ENCODE measurements at regions not wholly inside any gene's neighbourhood (a gene's known extent, or its start where the extent isn't known, plus 50 kb on each side); places are given as distances from the start of the nearest gene placed in this dataset.
A peak's percentile ranks its signal among the peaks of the same experiment; 100 is the strongest.
"Not testable (repeated sequence)": the region's sequence is repeated elsewhere in the genome, so short reads cannot be mapped to it uniquely, and the experiment has no call there.

- Mint-ChIP-seq H3K27me3 (ENCODE audit: low read depth) (no peaks in the 10 kb centered on the region), H3K27ac (ENCODE audit: unreplicated experiment) (no peak overlapping the region), H3K4me3 (no peak overlapping the region), H3K4me1 (peaks cover 54% of the 10 kb centered on the region), H3K9me3 (no peaks in the 10 kb centered on the region), H3K36me3 (ENCODE audit: low read depth) (no peaks in the 10 kb centered on the region)
- no peak for DNase-seq (ENCODE audit: low read depth, low spot score)
- TF ChIP-seq CTCF (conservative IDR thresholded peaks at IDR 0.05) = no peak
Measured at GRCh38 chr14:101627915-101628262, 66.6 kb downstream of the DIO3 start.

- Mint-ChIP-seq H3K9me3 (no peaks in the 10 kb centered on the region), H3K27me3 (ENCODE audit: low read depth) (no peaks in the 10 kb centered on the region), H3K27ac (ENCODE audit: unreplicated experiment) (no peak overlapping the region), H3K4me3 (no peak overlapping the region), H3K4me1 (peaks cover 51% of the 10 kb centered on the region), H3K36me3 (ENCODE audit: low read depth) (no peaks in the 10 kb centered on the region)
- peak; percentile 99 for TF ChIP-seq CTCF (conservative IDR thresholded peaks at IDR 0.05)
- peak; percentile 79 for DNase-seq (ENCODE audit: low read depth, low spot score)
Measured at GRCh38 chr14:101628471-101628966, 67.2 kb downstream of the DIO3 start.

GRCh38 chr14:101628975-101629374, 67.7 kb downstream of the DIO3 start:
- H3K27ac Mint-ChIP-seq (ENCODE audit: unreplicated experiment) = no peak overlapping the region
- H3K27me3 Mint-ChIP-seq (ENCODE audit: low read depth) = no peaks in the 10 kb centered on the region
- H3K4me1 Mint-ChIP-seq = peaks cover 49% of the 10 kb centered on the region
- no peak for DNase-seq (ENCODE audit: low read depth, low spot score)
- no peaks in the 10 kb centered on the region for H3K9me3 Mint-ChIP-seq
- TF ChIP-seq CTCF (conservative IDR thresholded peaks at IDR 0.05) = no peak
- H3K4me3 Mint-ChIP-seq = no peak overlapping the region
- H3K36me3 Mint-ChIP-seq (ENCODE audit: low read depth) = no peaks in the 10 kb centered on the region

- no peak for TF ChIP-seq CTCF (conservative IDR thresholded peaks at IDR 0.05)
- no peaks in the 10 kb centered on the region for H3K27me3 Mint-ChIP-seq (ENCODE audit: low read depth)
- no peak overlapping the region for H3K4me3 Mint-ChIP-seq
Measured at GRCh38 chr14:101630056-101630965, 69.0 kb downstream of the DIO3 start.

GRCh38 chr14:101631199-101631598, 69.9 kb downstream of the DIO3 start:
- Mint-ChIP-seq H3K4me1 (peaks cover 32% of the 10 kb centered on the region), H3K27ac (ENCODE audit: unreplicated experiment) (no peak overlapping the region), H3K9me3 (no peaks in the 10 kb centered on the region), H3K36me3 (ENCODE audit: low read depth) (no peaks in the 10 kb centered on the region), H3K4me3 (no peak overlapping the region), H3K27me3 (ENCODE audit: low read depth) (no peaks in the 10 kb centered on the region)
- no peak for TF ChIP-seq CTCF (conservative IDR thresholded peaks at IDR 0.05)
- DNase-seq (ENCODE audit: low read depth, low spot score) = no peak

More at GRCh38 chr14:101630056-101630965, 69.0 kb downstream of the DIO3 start:
- Mint-ChIP-seq H3K4me1 (peaks cover 39% of the 10 kb centered on the region), H3K9me3 (no peaks in the 10 kb centered on the region), H3K36me3 (ENCODE audit: low read depth) (no peaks in the 10 kb centered on the region), H3K27ac (ENCODE audit: unreplicated experiment) (no peak overlapping the region)
- DNase-seq (ENCODE audit: low read depth, low spot score) = no peak

GRCh38 chr14:101631970-101632369, 70.7 kb downstream of the DIO3 start:
- peak overlapping the region; percentile 12 for H3K27ac Mint-ChIP-seq (ENCODE audit: unreplicated experiment)
- not testable (repeated sequence) for DNase-seq (ENCODE audit: low read depth, low spot score); H3K4me3 Mint-ChIP-seq; H3K27me3 Mint-ChIP-seq (ENCODE audit: low read depth); H3K36me3 Mint-ChIP-seq (ENCODE audit: low read depth); H3K9me3 Mint-ChIP-seq
- peaks cover 32% of the 10 kb centered on the region for H3K4me1 Mint-ChIP-seq

All from neural crest cell (in vitro differentiated cells).